HCT116 (cell line): ENCODE measurements at regions not wholly inside any gene's neighbourhood (a gene's known extent, or its start where the extent isn't known, plus 50 kb on each side); places are given as distances from the start of the nearest gene placed in this dataset.
A peak's percentile ranks its signal among the peaks of the same experiment; 100 is the strongest.

Experiments used
- ATAC-seq: fragments of 200-7000 bp; cut with Tn5 transposase; 2 replicates; pipeline ENCODE4 v1.9.1; 2020; ENCODE audit warnings: mild to moderate bottlenecking, moderate library complexity
- BruUV-seq: library from RNA; stranded (reverse); fragments of 400-500 nt; replicated peaks from 2 replicates; lab custom pipeline; 2021; lab: Mats Ljungman, UMichigan
- CTCF ChIA-PET: fragments of 300-600 bp; sonication (Branson Sonifier 250); formaldehyde crosslinking; loops from one replicate; lab custom pipeline; 2021; ENCODE audit warnings: antibody characterized with exemption; lab: Charles Lee
- POLR2A ChIA-PET: fragments of 300-600, 350-600 bp; sonication (Branson Sonifier 250); formaldehyde crosslinking; loops from one replicate; lab custom pipeline; 2021; ENCODE audit warnings: antibody characterized with exemption; lab: Charles Lee
- RAD21 ChIA-PET, 2 experiments: fragments of 300-600 bp; sonication (Branson Sonifier 250); formaldehyde crosslinking; loops; one replicate each; lab custom pipeline; 2023; ENCODE audit warnings: low total read pairs in 2 of 2; ENCODE audit not compliant: uncharacterized antibody in 2 of 2, unreplicated experiment in 2 of 2, low non-redundant PET in 1 of 2; lab: Charles Lee
- DNase-seq: peaks from one replicate; pipeline ENCODE4 v3.0.0-alpha.2; 2010; ENCODE audit warnings: low read depth, low spot score
- H2AFZ ChIP-seq: fragments of 200-600 bp; shearing (Covaris generic), sonication (generic); 2 replicates; pipeline ENCODE4 v1.6.1; 2017; ENCODE audit warnings: low read depth, mixed run types, mixed read lengths, antibody characterized with exemption, low read length; ENCODE audit not compliant: poor library complexity, severe bottlenecking
- H3K27ac ChIP-seq: 2 replicates; pipeline ENCODE4 v1.5.1; 2012; ENCODE audit warnings: low read depth, low read length
- H3K27me3 ChIP-seq: fragments of 200-600 bp; sonication (generic); 2 replicates; pipeline ENCODE4 v1.6.1; 2016; ENCODE audit warnings: mixed run types, low read length, mixed read lengths; ENCODE audit not compliant: insufficient read depth
- H3K36me3 ChIP-seq, 2 experiments: fragments of 200-500 bp in 1 of 2; fragments of 200-600 bp in 1 of 2; sonication (Bioruptor generic) in 1 of 2; sonication (generic) in 1 of 2; 2 replicates each; pipeline versions ENCODE4 v1.5.1 to v1.6.1; 2014 to 2016; ENCODE audit warnings: low read length in 2 of 2, inconsistent platforms in 1 of 2, mixed read lengths in 1 of 2, mixed run types in 1 of 2; ENCODE audit not compliant: insufficient read depth in 2 of 2, control insufficient read depth in 1 of 2
- H3K4me1 ChIP-seq, 2 experiments: fragments of 200-600 bp in 1 of 2; sonication (generic) in 1 of 2; 2 replicates each; pipeline versions ENCODE4 v1.5.1 to v1.6.1; 2012 to 2017; ENCODE audit warnings: low read length in 2 of 2, inconsistent platforms in 1 of 2, mild to moderate bottlenecking in 1 of 2, mixed read lengths in 1 of 2, mixed run types in 1 of 2, moderate library complexity in 1 of 2; ENCODE audit not compliant: insufficient read depth in 2 of 2, control insufficient read depth in 1 of 2
- H3K4me2 ChIP-seq: fragments of 200-600 bp; sonication (generic); 2 replicates; pipeline ENCODE4 v1.6.1; 2017; ENCODE audit warnings: mixed run types, low read length, mixed read lengths
- H3K4me3 ChIP-seq, 2 experiments: fragments of 200-600 bp in 1 of 2; sonication (generic) in 1 of 2; replicated peaks in 1 of 2; 2 replicates each; pipeline ENCODE4 v1.5.1; 2011 to 2016; ENCODE audit warnings: low read length in 2 of 2, control low read depth in 1 of 2, low read depth in 1 of 2, mild to moderate bottlenecking in 1 of 2, mixed read lengths in 1 of 2, mixed run types in 1 of 2
- H3K79me2 ChIP-seq: fragments of 200-600 bp; sonication (generic); 2 replicates; pipeline ENCODE4 v1.6.1; 2017; ENCODE audit warnings: mild to moderate bottlenecking, mixed run types, low read length, moderate library complexity, mixed read lengths; ENCODE audit not compliant: insufficient read depth
- H3K9ac ChIP-seq: fragments of 200-600 bp; sonication (generic); 2 replicates; pipeline ENCODE4 v1.6.1; 2016; ENCODE audit warnings: low read length, mixed read lengths
- H3K9me2 ChIP-seq: fragments of 200-600 bp; sonication (generic), shearing (Covaris generic); 2 replicates; pipeline ENCODE4 v1.6.1; 2017; ENCODE audit warnings: mixed run types, mild to moderate bottlenecking, moderate library complexity; ENCODE audit not compliant: insufficient read depth
- H3K9me3 ChIP-seq, 2 experiments: fragments of 200-500 bp in 1 of 2; fragments of 200-600 bp in 1 of 2; sonication (Bioruptor generic) in 1 of 2; sonication (generic) in 1 of 2; 2 replicates each; pipeline ENCODE4 v1.6.1; 2014 to 2017; ENCODE audit warnings: low read length in 2 of 2, mixed read lengths in 2 of 2, inconsistent platforms in 1 of 2, low read depth in 1 of 2, mild to moderate bottlenecking in 1 of 2, mixed run types in 1 of 2, moderate library complexity in 1 of 2; ENCODE audit not compliant: control insufficient read depth in 1 of 2, insufficient read depth in 1 of 2
- H4K20me1 ChIP-seq: fragments of 200-600 bp; sonication (generic), shearing (Covaris generic); 2 replicates; pipeline ENCODE4 v1.6.1; 2017; ENCODE audit warnings: mixed run types, mild to moderate bottlenecking, moderate library complexity; ENCODE audit not compliant: insufficient read depth
- ATF3 ChIP-seq: IDR thresholded peaks from 2 replicates; pipeline ENCODE4 v1.6.1; 2012
- CEBPB ChIP-seq: IDR thresholded peaks from 2 replicates; pipeline ENCODE4 v1.6.1; 2012; ENCODE audit warnings: low read depth
- CTCF ChIP-seq, 3 experiments: fragments of 200-600 bp in 1 of 3; sonication (generic) in 1 of 3; IDR thresholded peaks in 2 of 3; conservative IDR thresholded peaks in 1 of 3; 2 replicates each; pipeline ENCODE4 v1.5.1; 2012 to 2017; ENCODE audit warnings: low read depth in 2 of 3, low read length in 2 of 3, antibody characterized with exemption in 1 of 3, borderline replicate concordance in 1 of 3, control low read depth in 1 of 3, mild to moderate bottlenecking in 1 of 3, mixed read lengths in 1 of 3, mixed run types in 1 of 3, moderate library complexity in 1 of 3; ENCODE audit not compliant: insufficient read depth in 1 of 3
- EGR1 ChIP-seq: IDR thresholded peaks from 2 replicates; pipeline ENCODE4 v1.6.1; 2012; ENCODE audit warnings: low read depth
- ELF1 ChIP-seq: IDR thresholded peaks from 2 replicates; pipeline ENCODE4 v1.6.1; 2012; ENCODE audit warnings: low read depth, borderline replicate concordance
- EZH2 ChIP-seq: fragments of 200-600 bp; sonication (generic); IDR thresholded peaks from 2 replicates; pipeline ENCODE4 v1.6.1; 2017; ENCODE audit warnings: antibody characterized with exemption, mixed run types
- FOSL1 ChIP-seq: IDR thresholded peaks from 2 replicates; pipeline ENCODE4 v1.6.1; 2012; ENCODE audit warnings: low read depth
- MAX ChIP-seq: IDR thresholded peaks from 2 replicates; pipeline ENCODE4 v1.6.1; 2012
- POLR2A ChIP-seq: IDR thresholded peaks from 2 replicates; pipeline ENCODE4 v1.7.0; 2011; ENCODE audit warnings: borderline replicate concordance; ENCODE audit not compliant: insufficient read depth, insufficient read length; ENCODE audit errors: extremely low read depth
- RAD21 ChIP-seq: IDR thresholded peaks from 2 replicates; pipeline ENCODE4 v1.6.1; 2012; ENCODE audit warnings: low read depth, mild to moderate bottlenecking
- REST ChIP-seq: IDR thresholded peaks from 2 replicates; pipeline ENCODE4 v1.6.1; 2012; ENCODE audit warnings: low read depth
- SP1 ChIP-seq: IDR thresholded peaks from 2 replicates; pipeline ENCODE4 v1.6.1; 2012; ENCODE audit warnings: low read depth
- intact Hi-C: fragments of 100-400 bp; cut with micrococcal nuclease; formaldehyde crosslinking; loops from 2 replicates; pipeline ENCODE4 v1.10.0; 2022

GRCh38 chr1:4494558-4494957, 159.9 kb upstream of the AJAP1 start:
- no peaks in the 10 kb centered on the region for H3K4me1 ChIP-seq
- no peak overlapping the region for H2AFZ ChIP-seq
- CTCF ChIA-PET = no interaction called here
- no peak for TF ChIP-seq SP1
- TF ChIP-seq FOSL1 = no peak
- no peak for TF ChIP-seq REST
- peak; percentile 14; the same call in 1 of the 2 replicates for TF ChIP-seq RAD21
- TF ChIP-seq ATF3 = no peak
- TF ChIP-seq CTCF (IDR thresholded peaks at IDR 0.05 in 2 of 3, conservative IDR thresholded peaks at IDR 0.05 in 1 of 3; ENCODE audit: borderline replicate concordance in 1 of 3, insufficient read depth in 1 of 3, low read depth in 2 of 3, low read length in 2 of 3) = peak in 1 of 3 experiments; percentile 12; a peak in 2 of 6 replicates
- TF ChIP-seq POLR2A = no peak
- TF ChIP-seq EGR1 = no peak
- TF ChIP-seq CEBPB = no peak
- no peak for TF ChIP-seq ELF1
- TF ChIP-seq EZH2 = no peak
- no peak for TF ChIP-seq MAX
- DNase-seq = no peak
- H3K27me3 ChIP-seq = no peaks in the 10 kb centered on the region
- RAD21 ChIA-PET = no interaction called here
- no peaks in the 10 kb centered on the region for H3K79me2 ChIP-seq
- intact Hi-C loops = no loop called here
- H3K9me3 ChIP-seq = no peaks in the 10 kb centered on the region
- H3K4me3 ChIP-seq = no peak overlapping the region
- no peak overlapping the region for H3K27ac ChIP-seq
- no peak overlapping the region for H3K9ac ChIP-seq
- H3K36me3 ChIP-seq = no peaks in the 10 kb centered on the region
- no TSS peak for BruUV-seq
- ATAC-seq = no peak
- POLR2A ChIA-PET = no interaction called here
- no peaks in the 10 kb centered on the region for H4K20me1 ChIP-seq
- no peak overlapping the region for H3K4me2 ChIP-seq
- no peaks in the 10 kb centered on the region for H3K9me2 ChIP-seq
